OCI-LY3 (cell line): ENCODE measurements at regions not wholly inside any gene's neighbourhood (a gene's known extent, or its start where the extent isn't known, plus 50 kb on each side); places are given as distances from the start of the nearest gene placed in this dataset.

Experiments
- EZH2phosphoT487 ChIP-seq: fragments of 200-600 bp; shearing (Covaris generic); IDR thresholded peaks from 2 replicates; pipeline ENCODE4 v1.6.1; 2018; ENCODE audit warnings: antibody characterized with exemption, mixed run types, low read depth
- TF ChIP-seq, protein P1 (sequence below): fragments of 200-600, 300-600 bp; sonication (generic); IDR thresholded peaks from 2 replicates; pipeline ENCODE4 v1.5.1; 2014; ENCODE audit warnings: antibody characterized with exemption, low read length, low read depth

DNA sequence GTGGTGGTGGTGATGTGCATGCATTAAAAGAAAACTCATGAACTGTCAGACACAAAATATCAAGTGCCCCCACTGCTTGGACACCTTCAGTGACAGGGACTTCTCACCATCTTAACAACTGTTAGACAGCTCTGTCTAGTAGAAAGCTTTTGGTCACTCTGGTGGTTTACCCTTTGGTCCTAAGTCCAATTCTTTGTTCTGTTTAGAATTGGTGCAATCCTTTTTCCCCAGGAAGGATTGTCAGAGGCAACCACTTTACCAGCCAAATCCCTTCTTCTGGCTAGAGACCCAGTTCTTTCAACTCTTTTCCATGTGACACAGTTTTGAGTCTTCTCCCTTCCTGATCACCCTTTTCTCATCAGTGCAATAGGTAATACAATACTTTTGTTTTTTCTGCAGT lies 140.2 kb downstream of the SEC61B start:
- TF ChIP-seq, protein P1, sequence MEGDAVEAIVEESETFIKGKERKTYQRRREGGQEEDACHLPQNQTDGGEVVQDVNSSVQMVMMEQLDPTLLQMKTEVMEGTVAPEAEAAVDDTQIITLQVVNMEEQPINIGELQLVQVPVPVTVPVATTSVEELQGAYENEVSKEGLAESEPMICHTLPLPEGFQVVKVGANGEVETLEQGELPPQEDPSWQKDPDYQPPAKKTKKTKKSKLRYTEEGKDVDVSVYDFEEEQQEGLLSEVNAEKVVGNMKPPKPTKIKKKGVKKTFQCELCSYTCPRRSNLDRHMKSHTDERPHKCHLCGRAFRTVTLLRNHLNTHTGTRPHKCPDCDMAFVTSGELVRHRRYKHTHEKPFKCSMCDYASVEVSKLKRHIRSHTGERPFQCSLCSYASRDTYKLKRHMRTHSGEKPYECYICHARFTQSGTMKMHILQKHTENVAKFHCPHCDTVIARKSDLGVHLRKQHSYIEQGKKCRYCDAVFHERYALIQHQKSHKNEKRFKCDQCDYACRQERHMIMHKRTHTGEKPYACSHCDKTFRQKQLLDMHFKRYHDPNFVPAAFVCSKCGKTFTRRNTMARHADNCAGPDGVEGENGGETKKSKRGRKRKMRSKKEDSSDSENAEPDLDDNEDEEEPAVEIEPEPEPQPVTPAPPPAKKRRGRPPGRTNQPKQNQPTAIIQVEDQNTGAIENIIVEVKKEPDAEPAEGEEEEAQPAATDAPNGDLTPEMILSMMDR = no peak
- no peak for TF ChIP-seq EZH2phosphoT487
